Calu3 (cell line): ENCODE measurements at regions not wholly inside any gene's neighbourhood (a gene's known extent, or its start where the extent isn't known, plus 50 kb on each side); places are given as distances from the start of the nearest gene placed in this dataset.

ENCODE experiments used
- BruUV-seq: library from RNA; stranded (reverse); fragments of 400-500 nt; replicated peaks from 2 replicates; lab custom pipeline; 2021; lab: Mats Ljungman, UMichigan
- CTCF ChIA-PET: fragments of 300-600 bp; sonication (Branson Sonifier 250); formaldehyde crosslinking; loops from one replicate; lab custom pipeline; 2022; ENCODE audit warnings: antibody characterized with exemption; lab: Charles Lee
- DNase-seq: peaks from one replicate; pipeline ENCODE4 v3.0.0; 2022
- H3K27ac Mint-ChIP-seq: one replicate; pipeline ENCODE4 v1.8.0; 2022; ENCODE audit warnings: mixed read lengths; ENCODE audit not compliant: unreplicated experiment
- H3K27me3 Mint-ChIP-seq: one replicate; pipeline ENCODE4 v1.8.0; 2022; ENCODE audit warnings: mixed read lengths; ENCODE audit not compliant: unreplicated experiment
- H3K36me3 Mint-ChIP-seq: one replicate; pipeline ENCODE4 v1.8.0; 2022; ENCODE audit warnings: mild to moderate bottlenecking, moderate library complexity, mixed read lengths; ENCODE audit not compliant: insufficient read depth, unreplicated experiment
- H3K4me1 Mint-ChIP-seq: one replicate; pipeline ENCODE4 v1.8.0; 2022; ENCODE audit warnings: mild to moderate bottlenecking, low read depth, mixed read lengths; ENCODE audit not compliant: unreplicated experiment
- H3K4me3 Mint-ChIP-seq: one replicate; pipeline ENCODE4 v1.8.0; 2022; ENCODE audit warnings: mild to moderate bottlenecking, low read depth, moderate library complexity, mixed read lengths; ENCODE audit not compliant: unreplicated experiment
- H3K9me3 Mint-ChIP-seq: one replicate; pipeline ENCODE4 v1.8.0; 2022; ENCODE audit warnings: low read depth, mixed read lengths; ENCODE audit not compliant: unreplicated experiment
- intact Hi-C: fragments of 100-400 bp; cut with micrococcal nuclease; formaldehyde crosslinking; loops from one replicate; pipeline ENCODE4 v1.10.0; 2022; ENCODE audit not compliant: unreplicated experiment
- TF ChIP-seq, protein P1 (sequence below): fragments of 200-600 bp; IDR thresholded peaks from one replicate; pipeline ENCODE4 v1.8.0; 2022; ENCODE audit warnings: antibody characterized with exemption; ENCODE audit not compliant: unreplicated experiment

DNA sequence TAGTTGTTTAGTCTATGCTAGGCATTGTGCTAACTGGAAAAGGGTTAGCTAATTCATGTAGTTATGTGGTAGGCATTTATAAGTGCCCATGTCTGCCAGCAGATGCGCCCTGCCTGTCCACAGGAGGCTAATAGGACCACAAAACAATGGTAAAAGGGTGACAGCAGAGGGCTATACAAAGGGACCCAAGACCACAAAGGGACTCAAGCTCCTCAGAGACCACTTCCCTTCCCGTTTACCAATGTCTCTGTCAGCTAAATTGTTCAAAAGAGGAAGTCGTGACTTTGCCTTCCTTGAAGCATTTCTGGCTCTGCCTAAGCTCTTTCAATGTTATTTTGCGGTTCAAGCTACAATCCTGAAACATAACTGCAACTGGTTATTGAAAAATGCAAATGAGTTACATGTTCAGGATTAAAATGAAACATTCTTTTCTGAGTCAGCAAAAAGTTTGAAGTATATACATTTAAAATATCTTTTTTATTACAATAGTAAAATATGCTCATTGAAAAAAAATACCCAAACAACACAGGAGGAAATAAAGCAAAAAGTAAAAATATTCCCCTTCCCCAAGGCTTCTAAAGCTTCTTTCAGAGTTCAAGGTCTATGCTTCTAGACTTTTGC lies 149.2 kb downstream of the MAF start:
- H3K27ac Mint-ChIP-seq, result no peak overlapping the region
- TF ChIP-seq, protein P1, sequence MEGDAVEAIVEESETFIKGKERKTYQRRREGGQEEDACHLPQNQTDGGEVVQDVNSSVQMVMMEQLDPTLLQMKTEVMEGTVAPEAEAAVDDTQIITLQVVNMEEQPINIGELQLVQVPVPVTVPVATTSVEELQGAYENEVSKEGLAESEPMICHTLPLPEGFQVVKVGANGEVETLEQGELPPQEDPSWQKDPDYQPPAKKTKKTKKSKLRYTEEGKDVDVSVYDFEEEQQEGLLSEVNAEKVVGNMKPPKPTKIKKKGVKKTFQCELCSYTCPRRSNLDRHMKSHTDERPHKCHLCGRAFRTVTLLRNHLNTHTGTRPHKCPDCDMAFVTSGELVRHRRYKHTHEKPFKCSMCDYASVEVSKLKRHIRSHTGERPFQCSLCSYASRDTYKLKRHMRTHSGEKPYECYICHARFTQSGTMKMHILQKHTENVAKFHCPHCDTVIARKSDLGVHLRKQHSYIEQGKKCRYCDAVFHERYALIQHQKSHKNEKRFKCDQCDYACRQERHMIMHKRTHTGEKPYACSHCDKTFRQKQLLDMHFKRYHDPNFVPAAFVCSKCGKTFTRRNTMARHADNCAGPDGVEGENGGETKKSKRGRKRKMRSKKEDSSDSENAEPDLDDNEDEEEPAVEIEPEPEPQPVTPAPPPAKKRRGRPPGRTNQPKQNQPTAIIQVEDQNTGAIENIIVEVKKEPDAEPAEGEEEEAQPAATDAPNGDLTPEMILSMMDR, result no peak
- H3K27me3 Mint-ChIP-seq, result peaks cover 37% of the 10 kb centered on the region
- no peak overlapping the region for H3K4me3 Mint-ChIP-seq
- no peaks in the 10 kb centered on the region for H3K9me3 Mint-ChIP-seq
- H3K4me1 Mint-ChIP-seq, result no peaks in the 10 kb centered on the region
- DNase-seq, result no peak
- intact Hi-C loops, result no loop called here
- no peaks in the 10 kb centered on the region for H3K36me3 Mint-ChIP-seq
- no TSS peak for BruUV-seq
- CTCF ChIA-PET, result no interaction called here

- H3K36me3 Mint-ChIP-seq, result no peaks in the 10 kb centered on the region
- H3K27me3 Mint-ChIP-seq, result peaks cover 48% of the 10 kb centered on the region
- TF ChIP-seq, protein P1, result no peak
- no peak for DNase-seq
- no peaks in the 10 kb centered on the region for H3K9me3 Mint-ChIP-seq
- no peaks in the 10 kb centered on the region for H3K4me1 Mint-ChIP-seq
- CTCF ChIA-PET, result no interaction called here
- no TSS peak for BruUV-seq
- no peak overlapping the region for H3K4me3 Mint-ChIP-seq
- no peak overlapping the region for H3K27ac Mint-ChIP-seq
- intact Hi-C loops, result no loop called here
These were observed 150.6 kb downstream of the MAF start for GRCh38 chr16:79449900-79450299.

- Mint-ChIP-seq H3K4me1 (no peaks in the 10 kb centered on the region), H3K27me3 (peaks cover 48% of the 10 kb centered on the region), H3K36me3 (no peaks in the 10 kb centered on the region), H3K4me3 (no peak overlapping the region), H3K27ac (no peak overlapping the region), H3K9me3 (no peaks in the 10 kb centered on the region)
- no TSS peak for BruUV-seq
- no peak for DNase-seq
- intact Hi-C loops, result no loop called here
- CTCF ChIA-PET, result no interaction called here
- TF ChIP-seq, protein P1, result no peak
These were observed 151.3 kb downstream of the MAF start for GRCh38 chr16:79449067-79449769.

GRCh38 chr16:79444572-79444971 lies 156.0 kb downstream of the MAF start:
- Mint-ChIP-seq H3K4me1 (no peaks in the 10 kb centered on the region), H3K4me3 (no peak overlapping the region), H3K27ac (no peak overlapping the region), H3K27me3 (peaks cover 40% of the 10 kb centered on the region), H3K36me3 (no peaks in the 10 kb centered on the region), H3K9me3 (no peaks in the 10 kb centered on the region)
- TF ChIP-seq, protein P1, result no peak
- intact Hi-C loops, result no loop called here
- CTCF ChIA-PET, result no interaction called here
- no TSS peak for BruUV-seq
- DNase-seq, result no peak
